HG03139 (cell line): ENCODE measurements at regions not wholly inside any gene's neighbourhood (a gene's known extent, or its start where the extent isn't known, plus 50 kb on each side); places are given as distances from the start of the nearest gene placed in this dataset.

Experiments used
- ATAC-seq: cut with Tn5 transposase; IDR thresholded peaks from one replicate; pipeline ENCODE4 v1.9.1; 2021; ENCODE audit not compliant: unreplicated experiment

GRCh38 chr19:29098091-29098490 lies 114.9 kb downstream of the UQCRFS1 start:
- no peak for ATAC-seq

- no peak for ATAC-seq
Observed at GRCh38 chr19:29096896-29097295, 116.1 kb downstream of the UQCRFS1 start.

- no peak for ATAC-seq
Observed at GRCh38 chr19:29093553-29093908, 119.4 kb downstream of the UQCRFS1 start.

GRCh38 chr19:29092712-29093552 lies 120.0 kb downstream of the UQCRFS1 start:
- ATAC-seq: no peak

- no peak for ATAC-seq
Observed at GRCh38 chr19:29090783-29091526, 122.0 kb downstream of the UQCRFS1 start.

DNA sequence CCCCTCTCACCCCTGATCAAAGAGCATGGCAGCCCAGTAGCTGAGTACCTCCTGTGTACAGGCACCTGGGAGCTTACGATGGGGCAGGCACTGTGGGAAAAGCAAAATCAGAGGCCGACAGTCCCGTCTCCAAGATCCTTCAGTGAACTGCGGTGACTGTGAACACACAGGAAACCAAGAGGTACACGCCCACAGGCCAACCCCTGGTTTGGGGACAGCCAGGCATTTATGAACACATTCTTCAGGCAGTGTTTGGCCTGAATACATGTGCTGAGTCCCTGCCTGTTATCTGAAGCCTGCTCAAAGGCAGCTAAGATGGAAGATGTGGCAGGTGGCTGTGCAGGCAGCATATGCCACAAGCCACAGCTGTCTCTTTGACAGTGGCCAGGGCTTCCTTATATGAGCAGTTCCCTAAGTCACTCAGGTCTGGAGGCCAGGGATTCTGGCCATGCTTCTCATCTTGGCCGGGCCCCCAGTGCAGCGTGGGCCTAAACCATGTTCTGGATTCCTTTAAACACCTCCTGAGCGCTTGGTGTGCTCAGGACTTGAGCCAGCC lies 123.6 kb downstream of the UQCRFS1 start:
- ATAC-seq: no peak

DNA sequence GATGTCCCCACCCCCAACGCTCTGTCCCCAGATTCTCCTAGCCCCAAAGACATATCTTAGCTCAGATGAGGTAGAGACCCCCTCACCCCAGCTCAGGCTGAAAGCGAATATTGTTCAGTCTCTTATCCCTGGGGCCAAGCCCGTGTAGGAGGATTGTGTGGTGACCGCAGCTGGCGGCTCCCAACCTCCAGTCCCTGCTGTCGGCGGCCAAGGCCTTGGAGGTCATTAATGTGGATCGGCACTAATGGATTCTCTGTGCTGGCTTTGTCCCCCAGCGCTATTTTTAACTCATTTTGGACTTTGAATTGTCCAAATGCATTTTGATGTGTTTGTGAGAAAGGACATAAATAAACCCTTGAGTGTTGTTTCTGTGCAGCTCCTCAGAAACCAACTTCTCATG lies 124.2 kb downstream of the UQCRFS1 start:
- ATAC-seq: no peak

DNA sequence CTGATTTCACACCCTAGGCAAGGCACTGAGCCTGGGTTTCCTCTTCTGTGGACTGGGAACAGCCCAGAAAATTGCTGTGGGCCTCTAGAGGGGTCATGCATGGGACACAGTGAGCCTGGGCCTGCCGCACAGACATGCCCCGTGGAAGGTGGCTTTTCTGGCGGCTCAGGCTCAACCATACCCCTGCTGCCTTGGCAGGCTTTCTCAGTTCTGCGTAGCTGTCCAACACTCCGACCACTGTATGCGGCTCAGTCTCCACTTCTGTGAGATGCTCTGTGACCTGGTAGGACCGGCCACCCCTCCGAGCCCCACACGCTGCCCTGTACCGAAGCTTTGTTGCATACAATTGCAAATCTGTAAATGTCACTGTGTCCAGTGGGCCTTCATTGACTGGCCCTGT lies 126.3 kb downstream of the UQCRFS1 start:
- no peak for ATAC-seq

- no peak for ATAC-seq
Observed at GRCh38 chr19:29086182-29086581, 126.8 kb downstream of the UQCRFS1 start.

DNA sequence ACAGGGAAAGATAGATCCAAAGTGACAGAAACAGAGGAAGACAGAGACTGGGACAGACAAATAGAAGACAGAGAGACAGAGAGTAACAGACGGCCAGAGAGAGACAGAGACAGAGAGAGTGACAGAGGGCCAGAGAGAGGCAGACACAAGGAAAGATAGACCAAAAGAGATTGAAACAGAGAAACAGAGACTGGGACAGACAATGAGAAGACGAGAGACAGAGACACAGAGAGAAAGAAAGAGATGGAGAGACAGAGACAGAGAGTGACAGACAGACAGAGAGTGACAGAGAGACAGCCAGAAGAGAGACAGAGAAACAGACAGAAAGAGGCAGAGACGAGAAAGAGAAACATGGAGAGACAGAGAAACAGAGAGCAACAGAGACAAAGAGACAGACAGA lies 127.3 kb downstream of the UQCRFS1 start:
- no peak for ATAC-seq

- ATAC-seq: no peak
Observed at GRCh38 chr19:29085206-29085605, 127.7 kb downstream of the UQCRFS1 start.

DNA sequence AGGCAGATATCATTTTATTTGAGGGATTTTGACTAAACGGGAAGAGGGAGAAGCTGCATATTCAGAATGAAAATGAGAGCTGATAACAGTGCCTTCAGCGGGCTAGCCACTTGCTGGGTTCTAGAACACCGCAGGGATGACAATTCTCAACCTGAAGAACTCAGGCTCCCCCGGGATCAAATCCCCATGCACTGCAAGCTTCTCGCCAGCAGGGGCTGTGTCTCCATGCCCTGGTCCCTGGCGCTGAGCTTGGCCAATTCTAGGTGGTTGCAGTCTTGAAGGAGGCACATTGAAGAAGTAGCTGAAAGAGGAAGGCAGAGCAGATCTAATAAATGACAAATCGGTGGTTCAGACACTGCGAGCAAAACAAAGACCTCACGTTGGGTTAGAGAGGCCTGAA lies 128.7 kb downstream of the UQCRFS1 start:
- ATAC-seq: no peak

GRCh38 chr19:29083863-29084262 lies 129.1 kb downstream of the UQCRFS1 start:
- ATAC-seq: no peak

GRCh38 chr19:29079356-29080032 lies 133.5 kb downstream of the UQCRFS1 start:
- ATAC-seq: no peak

DNA sequence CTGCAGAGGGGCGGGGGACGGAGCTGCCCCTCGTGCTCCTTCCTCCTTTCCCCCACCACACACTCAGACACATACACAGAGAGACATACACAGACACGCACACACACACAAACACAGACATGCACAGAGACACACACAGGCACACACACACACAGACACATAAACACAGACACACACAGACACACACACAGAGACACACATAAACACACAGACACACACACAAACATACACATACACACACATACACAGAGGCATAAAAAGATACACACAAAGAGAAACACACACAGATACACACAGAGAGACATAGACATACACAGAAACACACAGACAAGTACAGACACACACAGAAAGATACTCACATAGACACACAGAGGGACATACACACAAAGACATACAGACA lies 136.0 kb downstream of the UQCRFS1 start:
- no peak for ATAC-seq

GRCh38 chr19:29076161-29076560 lies 136.8 kb downstream of the UQCRFS1 start:
- no peak for ATAC-seq

- ATAC-seq: no peak
Observed at GRCh38 chr19:29075149-29075548, 137.8 kb downstream of the UQCRFS1 start.

GRCh38 chr19:29074579-29074978 lies 138.4 kb downstream of the UQCRFS1 start:
- ATAC-seq: no peak

GRCh38 chr19:29067831-29068230 lies 145.1 kb downstream of the UQCRFS1 start:
- no peak for ATAC-seq

GRCh38 chr19:29062475-29063435 lies 150.2 kb downstream of the UQCRFS1 start:
- no peak for ATAC-seq
